A172 (cell line): ENCODE measurements at regions not wholly inside any gene's neighbourhood (a gene's known extent, or its start where the extent isn't known, plus 50 kb on each side); places are given as distances from the start of the nearest gene placed in this dataset.

Source experiments
- DNase-seq: peaks from one replicate; pipeline ENCODE4 v3.0.0-alpha.2; 2015; ENCODE audit warnings: low spot score

- no peak for DNase-seq
These were observed 216.1 kb upstream of the PRPS1L1 start for GRCh38 chr7:18243731-18244130.

GRCh38 chr7:18250133-18250532 lies 222.5 kb upstream of the PRPS1L1 start:
- DNase-seq, result no peak

GRCh38 chr7:18257711-18258110 lies 230.1 kb upstream of the PRPS1L1 start:
- peak; percentile 52 for DNase-seq

GRCh38 chr7:18262058-18262457 lies 233.5 kb upstream of the HDAC9 start:
- peak; percentile 27 for DNase-seq

GRCh38 chr7:18265611-18266281 lies 229.8 kb upstream of the HDAC9 start:
- DNase-seq, result no peak

- DNase-seq, result no peak
These were observed 227.0 kb upstream of the HDAC9 start for GRCh38 chr7:18268571-18268970.

GRCh38 chr7:18276380-18276779 lies 219.2 kb upstream of the HDAC9 start:
- DNase-seq, result no peak

- no peak for DNase-seq
These were observed 217.2 kb upstream of the HDAC9 start for GRCh38 chr7:18278316-18278715.

- no peak for DNase-seq
These were observed 212.5 kb upstream of the HDAC9 start for GRCh38 chr7:18283045-18283444.

GRCh38 chr7:18287482-18287881 lies 208.1 kb upstream of the HDAC9 start:
- no peak for DNase-seq

GRCh38 chr7:18288322-18289037 lies 207.1 kb upstream of the HDAC9 start:
- DNase-seq, result no peak

- DNase-seq, result no peak
These were observed 205.8 kb upstream of the HDAC9 start for GRCh38 chr7:18289788-18290187.

GRCh38 chr7:18290223-18290622 lies 205.3 kb upstream of the HDAC9 start:
- no peak for DNase-seq

- no peak for DNase-seq
These were observed 204.7 kb upstream of the HDAC9 start for GRCh38 chr7:18290865-18291264.

GRCh38 chr7:18292584-18292983 lies 203.0 kb upstream of the HDAC9 start:
- no peak for DNase-seq

GRCh38 chr7:18293759-18294158 lies 201.8 kb upstream of the HDAC9 start:
- DNase-seq, result no peak

GRCh38 chr7:18294411-18294810 lies 201.1 kb upstream of the HDAC9 start:
- no peak for DNase-seq

GRCh38 chr7:18295781-18296423 lies 199.6 kb upstream of the HDAC9 start:
- no peak for DNase-seq

- no peak for DNase-seq
These were observed 193.5 kb upstream of the HDAC9 start for GRCh38 chr7:18302097-18302496.

- DNase-seq, result no peak
These were observed 189.7 kb upstream of the HDAC9 start for GRCh38 chr7:18305866-18306265.

- no peak for DNase-seq
These were observed 188.9 kb upstream of the HDAC9 start for GRCh38 chr7:18306696-18307095.

- no peak for DNase-seq
These were observed 186.6 kb upstream of the HDAC9 start for GRCh38 chr7:18308938-18309337.

- DNase-seq, result no peak
These were observed 183.1 kb upstream of the HDAC9 start for GRCh38 chr7:18312482-18312881.
